DMS114 treated with DMSO at 0.1 percent for 48 hours (cell line): ENCODE measurements at regions not wholly inside any gene's neighbourhood (a gene's known extent, or its start where the extent isn't known, plus 50 kb on each side); places are given as distances from the start of the nearest gene placed in this dataset.

ENCODE experiments used
- DNase-seq: peaks from one replicate; lab custom pipeline; 2025; ENCODE audit not compliant: unreplicated experiment; lab: John Stamatoyannopoulos, UW

- no peak for DNase-seq
These were observed 481.9 kb downstream of the ARHGEF28 start for GRCh38 chr5:74107899-74108298.

- DNase-seq: no peak
These were observed 479.3 kb downstream of the ARHGEF28 start for GRCh38 chr5:74105126-74105780.

GRCh38 chr5:74103131-74104023 lies 477.4 kb downstream of the ARHGEF28 start:
- DNase-seq: no peak

- DNase-seq: no peak
These were observed 474.3 kb downstream of the ARHGEF28 start for GRCh38 chr5:74100268-74100665.

- no peak for DNase-seq
These were observed 473.7 kb downstream of the ARHGEF28 start for GRCh38 chr5:74099538-74100267.

- DNase-seq: no peak
These were observed 472.9 kb downstream of the ARHGEF28 start for GRCh38 chr5:74098941-74099340.

- no peak for DNase-seq
These were observed 472.5 kb downstream of the ARHGEF28 start for GRCh38 chr5:74098456-74098855.

- no peak for DNase-seq
These were observed 470.3 kb downstream of the ARHGEF28 start for GRCh38 chr5:74096325-74096724.

- DNase-seq: no peak
These were observed 469.9 kb downstream of the ARHGEF28 start for GRCh38 chr5:74095871-74096270.

- no peak for DNase-seq
These were observed 468.7 kb downstream of the ARHGEF28 start for GRCh38 chr5:74094782-74095108.

GRCh38 chr5:74094096-74094781 lies 468.2 kb downstream of the ARHGEF28 start:
- no peak for DNase-seq

GRCh38 chr5:74093561-74093960 lies 467.6 kb downstream of the ARHGEF28 start:
- no peak for DNase-seq

GRCh38 chr5:74092766-74093165 lies 466.8 kb downstream of the ARHGEF28 start:
- DNase-seq: no peak

GRCh38 chr5:74085782-74086181 lies 459.8 kb downstream of the ARHGEF28 start:
- no peak for DNase-seq

- no peak for DNase-seq
These were observed 459.2 kb downstream of the ARHGEF28 start for GRCh38 chr5:74085186-74085585.

- no peak for DNase-seq
These were observed 457.2 kb downstream of the ARHGEF28 start for GRCh38 chr5:74083096-74083791.

- no peak for DNase-seq
These were observed 456.6 kb downstream of the ARHGEF28 start for GRCh38 chr5:74082512-74083055.

- DNase-seq: no peak
These were observed 455.1 kb downstream of the ARHGEF28 start for GRCh38 chr5:74081126-74081525.

- DNase-seq: no peak
These were observed 454.1 kb downstream of the ARHGEF28 start for GRCh38 chr5:74079971-74080556.
